HG02943 (cell line): ENCODE measurements at regions not wholly inside any gene's neighbourhood (a gene's known extent, or its start where the extent isn't known, plus 50 kb on each side); places are given as distances from the start of the nearest gene placed in this dataset.

Experiments
- ATAC-seq: cut with Tn5 transposase; IDR thresholded peaks from one replicate; pipeline ENCODE4 v1.9.1; 2021; ENCODE audit warnings: mild to moderate bottlenecking, low read depth, moderate library complexity; ENCODE audit not compliant: unreplicated experiment

- no peak for ATAC-seq
These were observed 201.8 kb upstream of the TPM1 start for GRCh38 chr15:62840526-62841268.

- no peak for ATAC-seq
These were observed 201.3 kb upstream of the TPM1 start for GRCh38 chr15:62841269-62841628.

GRCh38 chr15:62841891-62842559, 200.5 kb upstream of the TPM1 start:
- ATAC-seq: no peak

- ATAC-seq: no peak
These were observed 199.2 kb upstream of the TPM1 start for GRCh38 chr15:62843311-62843710.

- no peak for ATAC-seq
These were observed 197.8 kb upstream of the TPM1 start for GRCh38 chr15:62844564-62845240.

- no peak for ATAC-seq
These were observed 197.1 kb upstream of the TPM1 start for GRCh38 chr15:62845241-62846126.

GRCh38 chr15:62846131-62846804, 196.3 kb upstream of the TPM1 start:
- ATAC-seq: no peak

- ATAC-seq: no peak
These were observed 195.6 kb upstream of the TPM1 start for GRCh38 chr15:62846805-62847495.

- ATAC-seq: no peak
These were observed 194.6 kb upstream of the TPM1 start for GRCh38 chr15:62847900-62848489.

GRCh38 chr15:62848632-62849050, 193.9 kb upstream of the TPM1 start:
- no peak for ATAC-seq

GRCh38 chr15:62849316-62850106, 193.0 kb upstream of the TPM1 start:
- ATAC-seq: no peak

- ATAC-seq: no peak
These were observed 192.2 kb upstream of the TPM1 start for GRCh38 chr15:62850318-62850717.

- ATAC-seq: no peak
These were observed 191.7 kb upstream of the TPM1 start for GRCh38 chr15:62850791-62851291.

- no peak for ATAC-seq
These were observed 189.3 kb upstream of the TPM1 start for GRCh38 chr15:62853114-62853840.

GRCh38 chr15:62853841-62854225, 188.7 kb upstream of the TPM1 start:
- ATAC-seq: no peak

GRCh38 chr15:62854420-62855084, 188.0 kb upstream of the TPM1 start:
- ATAC-seq: no peak

GRCh38 chr15:62855085-62855476, 187.5 kb upstream of the TPM1 start:
- no peak for ATAC-seq
